ENCODE measurements at regions not wholly inside any gene's neighbourhood (a gene's known extent, or its start where the extent isn't known, plus 50 kb on each side); places are given as distances from the start of the nearest gene placed in this dataset.

DNA sequence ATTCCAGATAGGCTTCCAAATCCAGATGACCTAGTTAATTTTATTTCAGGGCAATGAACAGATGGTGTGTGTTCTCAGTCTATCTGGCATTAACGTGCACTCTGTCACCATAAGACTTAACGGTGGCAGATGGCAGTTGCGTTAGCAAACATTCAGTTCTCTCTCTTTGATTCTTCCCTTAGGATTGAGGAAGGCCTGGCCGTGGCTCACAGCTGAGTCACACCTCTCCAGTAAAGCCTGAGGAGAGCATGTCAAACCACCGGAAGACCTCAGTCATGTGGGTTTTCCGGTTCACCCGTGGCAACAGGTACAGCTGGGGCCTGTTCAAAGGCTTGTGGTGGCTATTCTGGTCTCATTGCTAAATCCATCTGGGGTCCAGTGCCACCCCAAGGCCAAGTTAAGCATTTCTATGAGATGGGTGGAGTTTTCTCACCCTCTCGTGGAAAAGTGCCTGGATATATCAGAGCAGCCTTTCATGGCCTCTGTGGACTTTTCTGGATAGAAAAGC is 545.1 kb upstream of the ATP2B1 start:
- TF ChIP-seq, protein P1, sequence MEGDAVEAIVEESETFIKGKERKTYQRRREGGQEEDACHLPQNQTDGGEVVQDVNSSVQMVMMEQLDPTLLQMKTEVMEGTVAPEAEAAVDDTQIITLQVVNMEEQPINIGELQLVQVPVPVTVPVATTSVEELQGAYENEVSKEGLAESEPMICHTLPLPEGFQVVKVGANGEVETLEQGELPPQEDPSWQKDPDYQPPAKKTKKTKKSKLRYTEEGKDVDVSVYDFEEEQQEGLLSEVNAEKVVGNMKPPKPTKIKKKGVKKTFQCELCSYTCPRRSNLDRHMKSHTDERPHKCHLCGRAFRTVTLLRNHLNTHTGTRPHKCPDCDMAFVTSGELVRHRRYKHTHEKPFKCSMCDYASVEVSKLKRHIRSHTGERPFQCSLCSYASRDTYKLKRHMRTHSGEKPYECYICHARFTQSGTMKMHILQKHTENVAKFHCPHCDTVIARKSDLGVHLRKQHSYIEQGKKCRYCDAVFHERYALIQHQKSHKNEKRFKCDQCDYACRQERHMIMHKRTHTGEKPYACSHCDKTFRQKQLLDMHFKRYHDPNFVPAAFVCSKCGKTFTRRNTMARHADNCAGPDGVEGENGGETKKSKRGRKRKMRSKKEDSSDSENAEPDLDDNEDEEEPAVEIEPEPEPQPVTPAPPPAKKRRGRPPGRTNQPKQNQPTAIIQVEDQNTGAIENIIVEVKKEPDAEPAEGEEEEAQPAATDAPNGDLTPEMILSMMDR (IDR thresholded peaks at IDR 0.05): peak; percentile 41
- Histone ChIP-seq H3K9me3 (no peaks in the 10 kb centered on the region), H3K4me3 (peak overlapping the region; percentile 9), H3K27me3 (ENCODE audit: insufficient read depth in 3 of 3, low read length in 2 of 3) (no peaks in the 10 kb centered on the region), H3K4me1 (peaks cover 42% of the 10 kb centered on the region), H3K36me3 (ENCODE audit: insufficient read depth in 1 of 2, low read depth in 1 of 2) (no peaks in the 10 kb centered on the region), H3K27ac (peak overlapping the region; percentile 73)
- 6 to 7% (median 7%) methylated on average over 8 of the region's 8 CpGs for WGBS, 3 donors
- intact Hi-C loops (cut with DNase I): loop anchor here in 1 of 2 donors (5.0 to 10.0 kb wide), 3 partner anchors 226 to 711 kb away; partner anchors contain the start of gene ATP2B1
- DNase-seq (peak; percentile 81 to 92), ATAC-seq (peak; percentile 96 to 100 (median 98))

DNA sequence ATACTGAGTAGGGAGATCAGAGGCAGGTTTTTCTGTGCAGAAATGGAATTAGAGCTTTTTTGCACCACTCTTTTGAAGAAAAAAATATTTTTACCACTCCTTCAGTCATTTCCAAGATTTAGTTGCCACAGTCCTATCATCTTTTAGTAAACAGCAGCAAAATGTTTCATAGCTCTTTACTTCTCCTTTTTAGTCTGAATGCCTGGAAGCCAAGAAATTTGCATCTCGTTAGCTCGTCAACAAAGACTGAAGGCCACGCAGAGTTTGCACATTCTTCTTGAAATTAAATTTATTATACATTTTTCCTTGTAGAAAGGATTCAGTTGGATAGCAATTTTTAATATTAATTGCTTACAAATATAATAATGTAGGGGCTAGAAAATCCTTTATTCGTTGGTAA is 544.5 kb upstream of the ATP2B1 start:
- ATAC-seq: no peak
- H3K9me3 ChIP-seq: no peaks in the 10 kb centered on the region
- peak overlapping the region; percentile 73 for H3K27ac ChIP-seq
- H3K36me3 ChIP-seq (ENCODE audit: insufficient read depth in 1 of 2, low read depth in 1 of 2): no peaks in the 10 kb centered on the region
- 38 to 54% (median 38%) methylated on average over 4 of the region's 4 CpGs for WGBS, 3 donors
- DNase-seq: no peak
- H3K4me3 ChIP-seq: no peak overlapping the region
- H3K4me1 ChIP-seq: peaks cover 42% of the 10 kb centered on the region
- TF ChIP-seq, protein P1 (IDR thresholded peaks at IDR 0.05): no peak
- H3K27me3 ChIP-seq (ENCODE audit: insufficient read depth in 3 of 3, low read length in 2 of 3): no peaks in the 10 kb centered on the region
- intact Hi-C loops (cut with DNase I): loop anchor here in 1 of 2 donors (5.0 to 10.0 kb wide), 3 partner anchors 226 to 711 kb away; partner anchors contain the start of gene ATP2B1

DNA sequence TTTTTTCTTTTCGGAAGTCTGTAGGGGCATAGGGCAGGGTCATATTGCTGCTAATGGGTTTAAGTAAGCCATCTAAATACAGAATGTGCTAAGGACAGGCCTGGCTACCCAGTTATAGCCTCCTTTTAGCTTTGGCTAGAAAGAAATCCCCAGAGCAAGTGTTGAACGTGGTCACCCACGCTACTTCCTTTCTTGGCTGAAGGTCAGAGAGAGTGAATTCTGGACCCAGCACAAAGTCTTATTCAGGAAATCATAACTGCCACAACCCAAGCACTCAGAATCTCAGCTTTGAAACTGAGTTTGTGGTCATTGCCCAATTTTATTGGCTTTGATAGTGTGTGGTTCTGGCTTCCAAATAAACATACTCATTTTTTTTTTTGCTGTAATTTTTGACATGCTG is 542.1 kb upstream of the ATP2B1 start:
- ATAC-seq (peak in 3 of 4 donors; percentile 43 to 56 (median 50)), DNase-seq (peak in 1 of 2 donors; percentile 15)
- intact Hi-C loops (cut with DNase I): loop anchor here in 1 of 2 donors (5.0 to 10.0 kb wide), 3 partner anchors 223 to 708 kb away; partner anchors contain the start of gene ATP2B1

DNA sequence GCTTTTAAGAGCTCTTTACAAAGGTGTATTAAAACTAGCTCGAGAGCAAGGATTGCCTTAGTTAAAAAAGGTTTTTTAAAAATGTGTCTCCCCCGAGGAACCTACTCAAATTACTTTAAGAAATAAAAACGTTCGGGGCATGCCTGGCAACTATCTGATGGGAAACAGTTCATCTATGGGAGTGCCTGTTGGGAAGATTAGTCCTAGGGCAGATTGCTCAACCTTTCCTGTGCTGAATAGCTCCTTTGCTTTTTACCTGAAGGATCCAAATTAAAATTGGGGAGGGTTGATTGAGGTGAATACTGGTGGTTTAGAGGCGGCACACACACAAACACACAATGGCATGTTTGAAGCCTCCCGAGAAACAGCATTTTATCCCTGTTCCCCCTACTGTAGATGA is 541.4 kb upstream of the ATP2B1 start:
- 44 to 58% (median 44%) methylated on average over 6 of the region's 6 CpGs for WGBS, 3 donors
- peak overlapping the region; percentile 74 for H3K27ac ChIP-seq
- ATAC-seq (no peak), DNase-seq (no peak)
- H3K9me3 ChIP-seq: no peaks in the 10 kb centered on the region
- H3K4me3 ChIP-seq: no peak overlapping the region
- H3K4me1 ChIP-seq: peaks cover 42% of the 10 kb centered on the region
- H3K27me3 ChIP-seq (ENCODE audit: insufficient read depth in 3 of 3, low read length in 2 of 3): no peaks in the 10 kb centered on the region
- H3K36me3 ChIP-seq (ENCODE audit: insufficient read depth in 1 of 2, low read depth in 1 of 2): no peaks in the 10 kb centered on the region
- intact Hi-C loops (cut with DNase I): loop anchor here in 1 of 2 donors (5.0 to 10.0 kb wide), 3 partner anchors 223 to 708 kb away; partner anchors contain the start of gene ATP2B1
- TF ChIP-seq, protein P1 (IDR thresholded peaks at IDR 0.05): no peak

More for the DNA sequence above, 542.1 kb upstream of the ATP2B1 start:
- H3K36me3 ChIP-seq (ENCODE audit: insufficient read depth in 1 of 2, low read depth in 1 of 2): no peaks in the 10 kb centered on the region
- H3K4me3 ChIP-seq: no peak overlapping the region
- peak overlapping the region; percentile 74 for H3K27ac ChIP-seq
- WGBS, 3 donors: 2 to 6% (median 4%) methylated on average over 3 of the region's 3 CpGs
- H3K9me3 ChIP-seq: no peaks in the 10 kb centered on the region
- peaks cover 42% of the 10 kb centered on the region for H3K4me1 ChIP-seq
- no peaks in the 10 kb centered on the region for H3K27me3 ChIP-seq (ENCODE audit: insufficient read depth in 3 of 3, low read length in 2 of 3)
- TF ChIP-seq, protein P1 (IDR thresholded peaks at IDR 0.05): no peak

DNA sequence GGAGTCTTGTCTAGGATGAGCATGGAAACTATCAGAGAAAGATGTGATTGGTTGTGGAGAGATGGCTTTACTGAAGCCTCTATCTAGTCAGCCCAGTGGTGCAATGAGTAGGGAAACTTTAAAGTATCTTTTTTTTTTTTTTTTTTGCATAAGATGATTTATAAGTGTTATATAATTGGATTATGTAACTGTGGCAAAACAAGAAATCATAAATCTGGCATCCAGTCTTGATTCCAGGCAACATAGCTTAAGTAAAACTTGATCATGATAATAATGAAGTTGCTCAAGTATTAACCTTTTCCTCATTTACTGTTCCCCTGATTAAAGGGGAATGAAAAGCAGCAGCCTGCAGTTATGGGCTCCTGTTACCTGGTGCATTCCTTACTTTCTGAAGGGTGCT is 538.0 kb upstream of the ATP2B1 start:
- DNase-seq: no peak

More for the DNA sequence above, 538.0 kb upstream of the ATP2B1 start:
- no peak for ATAC-seq
- Histone ChIP-seq H3K4me1 (peaks cover 18% of the 10 kb centered on the region), H3K36me3 (ENCODE audit: insufficient read depth in 1 of 2, low read depth in 1 of 2) (no peaks in the 10 kb centered on the region), H3K27ac (no peak overlapping the region), H3K9me3 (no peaks in the 10 kb centered on the region), H3K4me3 (no peak overlapping the region), H3K27me3 (ENCODE audit: insufficient read depth in 3 of 3, low read length in 2 of 3) (no peaks in the 10 kb centered on the region)
- intact Hi-C loops (cut with DNase I): no loop called here
- TF ChIP-seq, protein P1 (IDR thresholded peaks at IDR 0.05): no peak

All from psoas muscle (tissue), 7 donors.